ENCODE measurements at regions not wholly inside any gene's neighbourhood (a gene's known extent, or its start where the extent isn't known, plus 50 kb on each side); places are given as distances from the start of the nearest gene placed in this dataset.

DNA sequence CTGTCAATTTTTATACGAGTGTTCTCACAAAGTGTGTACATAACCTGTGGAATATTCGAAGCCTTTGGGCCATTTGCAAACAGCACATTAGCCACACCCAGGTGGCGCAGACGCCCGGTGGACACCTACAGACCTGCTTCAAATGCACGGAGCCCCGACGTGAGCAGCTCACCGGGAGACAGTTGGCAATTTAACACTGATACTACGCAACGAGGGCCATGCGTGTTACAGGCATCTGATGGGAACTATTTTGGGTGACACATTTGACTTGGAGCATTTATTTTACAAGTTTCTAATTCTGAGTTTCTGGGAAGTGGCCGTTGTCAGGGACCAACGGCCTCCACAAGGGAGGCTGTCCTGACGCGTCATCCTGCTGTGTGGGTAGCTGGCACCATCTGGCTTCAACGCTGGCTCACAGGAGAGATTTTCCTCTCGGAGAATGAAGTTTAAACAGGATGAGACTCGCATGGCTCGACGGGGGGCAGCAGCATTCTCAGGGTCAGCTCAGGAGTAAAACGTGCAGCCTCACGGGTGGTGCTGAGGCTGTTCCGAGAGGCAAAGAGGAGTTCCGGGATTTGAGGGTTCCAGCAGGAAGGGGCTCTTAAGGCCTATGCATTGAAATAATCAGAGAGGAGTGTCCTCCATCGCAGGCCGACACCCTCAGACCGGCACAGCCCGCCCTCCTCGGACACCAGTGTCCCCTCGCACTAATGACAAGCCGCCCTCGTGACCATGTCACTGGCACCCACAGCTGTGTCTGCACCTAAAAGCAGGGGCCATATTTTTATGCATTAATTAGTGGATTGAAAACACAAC lies 207.4 kb downstream of the DLL1 start:
- FAIRE-seq, result no peak
- TF ChIP-seq, protein P1, sequence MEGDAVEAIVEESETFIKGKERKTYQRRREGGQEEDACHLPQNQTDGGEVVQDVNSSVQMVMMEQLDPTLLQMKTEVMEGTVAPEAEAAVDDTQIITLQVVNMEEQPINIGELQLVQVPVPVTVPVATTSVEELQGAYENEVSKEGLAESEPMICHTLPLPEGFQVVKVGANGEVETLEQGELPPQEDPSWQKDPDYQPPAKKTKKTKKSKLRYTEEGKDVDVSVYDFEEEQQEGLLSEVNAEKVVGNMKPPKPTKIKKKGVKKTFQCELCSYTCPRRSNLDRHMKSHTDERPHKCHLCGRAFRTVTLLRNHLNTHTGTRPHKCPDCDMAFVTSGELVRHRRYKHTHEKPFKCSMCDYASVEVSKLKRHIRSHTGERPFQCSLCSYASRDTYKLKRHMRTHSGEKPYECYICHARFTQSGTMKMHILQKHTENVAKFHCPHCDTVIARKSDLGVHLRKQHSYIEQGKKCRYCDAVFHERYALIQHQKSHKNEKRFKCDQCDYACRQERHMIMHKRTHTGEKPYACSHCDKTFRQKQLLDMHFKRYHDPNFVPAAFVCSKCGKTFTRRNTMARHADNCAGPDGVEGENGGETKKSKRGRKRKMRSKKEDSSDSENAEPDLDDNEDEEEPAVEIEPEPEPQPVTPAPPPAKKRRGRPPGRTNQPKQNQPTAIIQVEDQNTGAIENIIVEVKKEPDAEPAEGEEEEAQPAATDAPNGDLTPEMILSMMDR (IDR thresholded peaks at IDR 0.05; ENCODE audit: insufficient read depth, missing control alignments), result no peak
- no peak for DNase-seq (ENCODE audit: insufficient read length, low spot score)

DNA sequence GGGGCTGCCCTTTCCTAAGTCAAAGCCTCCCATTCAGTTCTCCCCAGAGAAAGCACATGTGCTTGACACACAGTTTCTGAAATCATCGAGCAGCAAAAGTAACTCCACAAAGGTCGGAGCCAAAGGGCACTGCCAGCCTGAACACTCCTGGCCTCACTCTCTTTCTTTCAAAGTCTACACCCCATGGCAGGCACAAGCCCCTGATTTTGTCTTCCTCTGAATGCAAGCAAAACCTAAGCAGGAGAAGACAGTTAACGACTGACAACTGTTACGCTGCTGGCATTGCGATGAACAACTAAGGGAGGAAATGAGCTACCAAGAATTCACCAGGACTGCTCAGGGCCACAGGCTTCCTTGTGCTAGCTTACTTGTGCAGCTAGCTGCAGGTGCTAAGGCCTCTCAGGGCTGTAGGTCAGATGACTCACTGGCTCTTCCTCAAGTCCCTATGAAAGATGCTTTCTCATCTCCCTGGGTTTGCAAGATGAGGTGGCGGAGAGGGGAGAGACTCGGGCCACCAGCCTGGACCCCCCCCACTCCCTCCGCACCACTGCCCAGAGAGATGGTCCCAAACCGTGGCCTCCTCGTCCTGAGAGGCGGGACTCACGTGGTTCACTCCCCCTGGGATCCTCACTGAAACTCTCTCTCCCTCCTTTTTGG lies 208.2 kb downstream of the DLL1 start:
- TF ChIP-seq, protein P1 (IDR thresholded peaks at IDR 0.05; ENCODE audit: insufficient read depth, missing control alignments), result no peak
- no peak for DNase-seq (ENCODE audit: insufficient read length, low spot score)
- FAIRE-seq, result no peak

DNA sequence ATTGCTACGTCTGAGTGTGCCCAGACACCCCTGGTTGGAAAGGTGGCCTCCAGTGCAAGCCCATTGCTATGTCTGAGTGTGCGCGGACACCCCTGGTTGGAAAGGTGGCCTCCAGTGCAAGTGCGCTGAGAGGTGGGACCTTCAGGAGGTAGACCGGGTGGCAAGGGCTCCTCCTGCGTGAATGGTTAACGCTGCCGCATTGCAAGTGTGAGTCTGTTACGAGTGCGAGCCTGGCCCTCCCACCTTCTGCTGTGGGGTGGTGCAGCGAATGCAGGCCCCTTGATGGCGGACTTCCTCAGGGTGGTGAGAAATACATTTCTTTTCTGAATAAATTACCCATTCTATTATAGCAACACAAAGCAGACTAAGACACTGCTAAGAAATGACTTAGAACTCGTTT lies 208.8 kb downstream of the DLL1 start:
- DNase-seq (ENCODE audit: insufficient read length, low spot score), result no peak
- TF ChIP-seq, protein P1 (IDR thresholded peaks at IDR 0.05; ENCODE audit: insufficient read depth, missing control alignments), result no peak
- no peak for FAIRE-seq

DNA sequence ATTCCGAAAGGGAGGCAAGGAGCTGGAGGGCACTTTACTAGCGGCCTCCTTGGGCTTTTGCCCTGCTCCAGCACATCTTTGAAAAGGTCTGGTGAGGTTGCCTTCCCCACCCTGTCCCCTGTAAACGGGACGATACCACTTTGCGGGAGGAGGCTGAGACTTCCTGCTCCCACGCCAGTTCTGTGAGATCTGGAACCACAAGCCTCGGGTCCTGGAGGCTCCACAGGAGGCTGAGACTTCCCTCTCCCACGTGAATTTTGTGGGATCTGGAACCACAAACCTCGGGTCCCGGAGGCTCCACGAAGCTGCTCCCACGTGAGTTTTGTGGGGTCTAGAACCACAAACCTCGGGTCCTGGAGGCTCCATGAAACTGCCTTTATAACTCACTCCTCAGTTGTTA lies 209.3 kb downstream of the DLL1 start:
- FAIRE-seq (no peak), DNase-seq (ENCODE audit: insufficient read length, low spot score) (no peak)
- TF ChIP-seq, protein P1 (IDR thresholded peaks at IDR 0.05; ENCODE audit: insufficient read depth, missing control alignments), result no peak

DNA sequence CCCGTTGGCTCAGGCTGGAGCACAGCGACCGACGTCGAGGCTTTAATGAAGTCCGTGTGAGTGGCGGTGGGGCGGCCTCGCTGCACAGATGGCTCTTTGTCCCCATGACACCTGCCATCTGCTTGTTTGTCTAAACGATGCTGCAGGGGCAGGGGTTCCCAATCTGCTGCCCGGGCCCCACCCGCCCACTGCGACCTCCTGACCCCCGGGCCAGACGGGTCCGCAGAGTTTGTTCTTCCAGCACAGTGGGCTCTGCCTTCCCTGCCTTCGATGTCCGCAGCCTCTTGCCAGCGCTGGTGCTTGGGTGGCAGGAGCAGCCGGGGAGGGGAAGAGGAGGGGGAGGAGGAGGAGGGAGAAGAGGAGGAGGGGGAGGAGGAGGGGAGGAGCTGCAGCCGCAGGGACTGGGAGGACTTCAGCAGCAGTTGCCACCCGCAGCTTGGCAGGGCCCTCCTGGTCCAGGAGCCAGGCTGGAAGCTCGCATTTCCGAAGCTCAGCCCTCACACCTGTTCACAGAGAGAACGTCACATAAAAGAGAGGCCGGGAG lies 210.0 kb downstream of the DLL1 start:
- TF ChIP-seq, protein P1 (IDR thresholded peaks at IDR 0.05; ENCODE audit: insufficient read depth, missing control alignments), result no peak
- FAIRE-seq (no peak), DNase-seq (ENCODE audit: insufficient read length, low spot score) (no peak)

DNA sequence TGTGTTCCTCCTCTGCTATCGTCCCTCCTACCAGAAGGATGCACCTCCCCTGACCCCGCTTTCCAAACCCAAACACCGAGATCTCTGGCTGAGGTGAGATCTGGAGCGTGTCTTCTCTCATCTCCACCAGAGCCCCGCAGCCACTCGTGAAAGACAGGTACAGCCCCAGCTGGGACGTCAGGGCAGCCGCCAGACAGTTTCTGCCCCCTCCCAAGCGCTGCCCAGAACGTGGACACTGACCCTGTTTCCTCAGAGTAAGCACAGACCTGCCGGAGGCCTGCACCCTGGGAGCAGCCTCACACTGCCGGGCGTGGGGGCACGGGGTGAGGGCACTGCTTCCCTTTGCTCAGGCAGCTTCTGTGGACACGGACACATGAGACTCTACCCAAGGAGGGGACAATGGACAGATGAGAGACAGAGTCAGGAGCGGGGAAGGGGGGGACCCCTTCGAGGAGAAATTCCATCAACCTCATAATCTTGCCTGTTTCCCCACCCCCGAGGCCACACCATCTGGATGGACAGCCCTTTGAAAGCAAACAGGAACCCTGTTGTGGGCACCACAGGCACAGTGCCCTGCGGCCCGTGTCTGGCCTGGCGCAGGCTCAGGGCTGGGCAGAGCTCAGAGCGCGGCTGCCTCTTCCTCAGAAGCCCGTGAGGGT lies 210.6 kb downstream of the DLL1 start:
- DNase-seq (ENCODE audit: insufficient read length, low spot score) (no peak), FAIRE-seq (no peak)
- TF ChIP-seq, protein P1 (IDR thresholded peaks at IDR 0.05; ENCODE audit: insufficient read depth, missing control alignments), result no peak
